Stimulated activated CD4-positive, alpha-beta T cell treated with anti-CD3 and anti-CD28 coated beads, Interleukin-4, amount 100 ng/mL, for 4 hours (primary cell): ENCODE measurements at regions not wholly inside any gene's neighbourhood (a gene's known extent, or its start where the extent isn't known, plus 50 kb on each side); places are given as distances from the start of the nearest gene placed in this dataset.

Experiments used
- DNase-seq, 2 experiments: peaks; one replicate each; pipeline ENCODE4 v3.0.0-alpha.2; 2020

- no peak for DNase-seq
Observed at GRCh38 chr7:23981314-23981713, 271.3 kb downstream of the STK31 start.

GRCh38 chr7:23981758-23982157 lies 271.7 kb downstream of the STK31 start:
- no peak for DNase-seq

- no peak for DNase-seq
Observed at GRCh38 chr7:24005517-24005916, 278.5 kb upstream of the NPY start.

DNA sequence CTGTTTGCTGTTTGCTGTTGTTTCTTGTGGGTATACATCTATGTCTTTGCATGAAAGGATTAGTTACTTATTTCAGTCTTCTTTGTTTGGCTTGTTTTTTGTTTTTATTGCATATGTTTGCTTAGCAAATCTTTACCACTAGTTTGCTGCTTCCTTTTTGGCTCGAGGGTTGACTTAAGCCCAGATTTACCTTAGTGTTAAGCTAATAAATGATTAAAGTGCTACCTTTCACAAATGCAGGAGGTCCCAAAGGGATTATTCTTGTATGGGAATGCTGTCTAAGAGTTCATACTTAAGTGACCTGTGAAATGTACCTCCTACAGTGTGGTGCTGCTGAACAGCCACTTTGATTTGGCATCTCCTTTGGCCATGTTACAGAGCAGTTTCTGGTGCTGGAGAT lies 273.5 kb upstream of the NPY start:
- DNase-seq = no peak

DNA sequence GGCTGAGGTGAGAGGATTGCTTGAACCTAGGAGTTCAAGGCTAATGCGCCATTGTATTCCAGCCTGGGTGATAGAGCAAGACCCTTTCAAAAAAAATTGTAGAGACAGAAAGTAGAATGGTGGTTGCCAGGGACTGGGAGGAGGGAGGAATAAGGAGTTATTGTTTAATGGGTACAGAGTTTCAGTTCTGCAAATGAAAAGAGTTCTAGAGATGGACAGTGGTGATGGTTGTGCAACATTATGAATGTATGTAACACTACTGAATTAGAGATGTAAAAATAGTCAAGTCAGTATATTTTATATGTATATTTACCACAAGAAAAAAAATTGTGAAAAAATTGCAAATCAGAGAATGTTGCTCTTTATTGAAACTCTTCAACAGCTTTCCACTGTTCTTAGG lies 266.5 kb upstream of the NPY start:
- DNase-seq = no peak

DNA sequence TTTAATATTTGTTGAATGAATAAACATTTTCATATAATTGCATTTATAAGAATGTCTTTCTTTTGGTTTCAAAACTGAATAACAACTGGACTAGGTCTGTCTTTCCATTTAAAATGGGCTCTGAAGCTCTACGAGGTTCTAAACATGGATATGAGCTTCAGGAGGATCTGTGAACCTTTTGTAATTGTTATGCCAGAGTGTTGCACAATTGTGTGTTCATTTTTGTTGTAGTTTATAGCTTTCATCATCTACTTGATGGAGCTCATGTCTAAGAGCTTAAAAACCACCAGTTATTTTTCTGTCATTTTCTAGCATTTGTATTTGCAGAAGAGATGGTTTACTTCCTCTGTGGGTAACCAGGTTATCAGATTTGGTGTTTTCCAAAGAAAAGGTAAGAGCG lies 265.7 kb upstream of the NPY start:
- DNase-seq = no peak

DNA sequence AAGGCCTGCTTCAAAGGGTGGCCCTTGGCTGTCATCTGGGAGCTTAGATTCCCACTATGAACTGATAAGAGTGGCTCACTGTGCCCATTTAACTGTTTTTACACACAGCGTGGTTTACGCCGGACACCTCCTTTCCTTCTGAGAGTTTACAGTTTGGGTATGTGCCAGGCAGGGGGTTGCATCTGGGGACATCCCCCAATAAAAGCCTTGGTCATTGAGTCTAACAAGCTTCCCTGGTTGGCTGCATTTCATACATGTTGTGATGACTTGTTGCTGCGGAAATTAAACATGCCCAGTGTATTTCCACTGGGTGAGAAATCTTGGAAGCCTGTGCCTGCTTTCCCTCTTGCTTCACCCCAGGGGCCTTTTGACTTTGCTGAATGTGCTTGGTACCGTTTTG lies 264.1 kb upstream of the NPY start:
- DNase-seq = no peak

DNA sequence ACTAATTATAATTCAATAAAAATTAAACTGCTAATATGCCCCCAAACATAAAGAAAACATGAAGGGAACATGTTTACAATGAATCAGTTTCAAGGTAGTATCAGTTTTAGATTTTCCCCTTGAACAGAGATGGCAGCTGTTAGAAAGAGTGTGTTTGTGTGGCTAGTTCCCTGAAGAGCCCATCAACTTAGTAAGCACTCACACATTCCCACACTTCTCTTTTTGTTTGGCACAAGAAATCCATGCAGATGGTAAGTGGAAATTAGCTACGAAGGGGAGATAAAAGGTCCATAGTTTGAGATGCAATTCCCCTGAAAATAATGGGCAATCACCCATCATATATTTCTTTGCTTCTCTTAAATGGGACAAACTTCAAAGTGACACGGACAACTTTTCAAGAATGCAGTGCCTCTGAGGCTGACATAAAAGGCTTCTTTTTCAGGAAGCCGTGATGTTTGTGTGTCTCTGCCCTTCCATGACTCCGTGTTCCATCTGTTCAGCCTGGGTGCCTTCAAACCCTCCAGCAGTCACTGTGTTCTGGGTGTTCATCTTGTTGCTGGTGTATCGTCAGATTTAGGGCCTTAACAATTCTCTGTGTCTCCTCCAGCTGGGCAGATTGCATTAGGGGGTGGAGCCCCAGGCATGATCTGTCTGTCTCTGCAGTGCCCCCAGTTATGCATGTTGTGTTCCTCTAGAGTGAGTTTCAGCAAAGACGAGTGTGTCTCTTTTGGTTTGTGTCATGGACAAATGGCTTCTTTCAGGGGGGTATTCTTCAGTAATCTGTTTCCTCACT lies 259.5 kb upstream of the NPY start:
- no peak for DNase-seq

DNA sequence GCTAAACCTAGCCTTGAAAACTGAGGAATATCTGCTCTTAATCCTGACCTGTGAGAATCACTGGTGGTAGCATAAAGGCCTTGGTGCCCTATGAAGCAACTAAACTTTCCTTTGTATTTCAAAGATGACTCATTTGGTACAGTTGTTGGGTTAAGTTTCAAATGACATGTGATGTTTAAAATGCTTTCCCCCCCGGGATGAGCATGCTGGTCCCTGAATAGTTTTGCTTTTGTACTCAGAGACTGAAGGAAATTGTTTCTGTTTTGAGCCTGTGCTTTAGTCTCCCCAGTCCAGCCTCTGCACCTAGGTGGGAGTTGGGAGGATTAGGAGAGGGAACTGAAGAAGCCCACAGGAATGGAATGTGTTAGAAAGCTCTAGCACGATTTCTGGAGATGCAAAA lies 258.9 kb upstream of the NPY start:
- no peak for DNase-seq

DNA sequence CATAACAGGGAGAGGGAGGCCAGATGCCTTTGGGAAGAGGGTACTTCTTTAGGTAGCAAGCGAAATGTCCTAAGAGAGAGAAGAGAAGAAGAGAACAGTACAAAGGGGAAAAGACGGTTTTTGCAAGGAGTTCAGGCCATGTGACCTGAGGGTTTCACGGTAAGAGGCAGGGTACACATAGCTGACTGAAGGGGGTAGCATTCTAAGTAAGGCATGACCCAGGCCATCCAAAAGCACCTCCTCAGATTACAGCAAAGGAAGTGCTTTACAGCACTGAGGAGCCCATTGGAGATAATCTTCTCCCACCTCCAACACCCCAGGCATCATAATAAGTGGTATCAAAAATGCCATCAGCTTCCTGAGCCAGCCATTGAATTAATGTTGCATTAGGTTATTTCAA lies 258.2 kb upstream of the NPY start:
- no peak for DNase-seq

DNA sequence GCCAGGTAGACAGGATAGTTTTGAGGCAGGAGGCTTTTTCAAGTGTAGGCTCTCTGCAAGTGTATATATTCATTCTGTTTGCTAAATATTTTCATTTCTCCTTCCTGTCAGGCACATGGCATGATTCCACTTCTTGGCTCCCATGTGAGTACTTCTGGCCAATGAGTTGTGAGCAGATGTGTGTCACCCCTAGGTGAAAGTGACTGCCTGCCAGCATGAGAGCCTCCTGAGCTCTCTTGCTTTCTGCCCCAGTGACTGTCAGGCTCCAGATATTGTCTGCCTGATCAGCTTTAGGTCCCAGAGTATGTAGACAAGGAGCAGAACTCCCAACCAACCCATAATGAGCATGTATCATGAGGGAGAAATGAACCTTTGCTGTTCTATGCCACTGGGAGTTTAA lies 257.6 kb upstream of the NPY start:
- DNase-seq = no peak

DNA sequence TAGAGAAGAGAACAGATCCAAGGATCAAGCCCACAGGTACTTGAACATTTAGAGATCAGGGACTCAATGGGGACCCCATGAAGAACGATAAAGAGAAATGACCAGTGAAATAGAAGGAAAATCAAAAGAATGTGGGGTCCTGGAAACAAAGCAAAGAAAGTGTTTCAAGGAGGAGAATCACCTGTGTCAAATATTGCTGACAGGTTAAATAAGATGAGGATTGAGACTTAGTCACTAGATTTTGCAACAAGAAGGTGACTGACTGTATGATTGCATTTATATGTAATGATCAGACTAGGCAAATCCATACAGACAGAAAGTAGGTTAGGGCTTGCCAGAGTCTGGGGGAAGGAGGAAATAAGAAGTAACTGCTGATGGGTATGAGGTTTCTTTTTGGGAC lies 254.9 kb upstream of the NPY start:
- no peak for DNase-seq

DNA sequence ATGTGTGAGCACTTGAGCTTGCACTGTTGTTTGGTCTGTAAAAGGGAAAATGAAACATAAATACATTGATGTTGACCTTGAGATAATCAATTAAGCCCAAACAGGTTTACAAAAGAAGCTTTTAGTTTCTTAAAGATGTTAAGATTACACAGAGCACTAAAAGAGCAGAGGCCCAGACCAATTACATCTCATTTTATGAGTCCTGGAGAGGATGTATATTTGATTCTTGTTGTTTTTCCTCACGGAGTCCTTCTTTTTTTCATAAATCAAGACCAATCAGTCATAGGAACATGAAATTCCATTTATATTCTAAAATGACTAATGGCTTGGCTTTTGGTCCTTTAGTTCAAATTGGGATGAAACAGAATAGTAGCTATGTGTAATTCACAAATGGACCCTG lies 249.7 kb upstream of the NPY start:
- no peak for DNase-seq

DNA sequence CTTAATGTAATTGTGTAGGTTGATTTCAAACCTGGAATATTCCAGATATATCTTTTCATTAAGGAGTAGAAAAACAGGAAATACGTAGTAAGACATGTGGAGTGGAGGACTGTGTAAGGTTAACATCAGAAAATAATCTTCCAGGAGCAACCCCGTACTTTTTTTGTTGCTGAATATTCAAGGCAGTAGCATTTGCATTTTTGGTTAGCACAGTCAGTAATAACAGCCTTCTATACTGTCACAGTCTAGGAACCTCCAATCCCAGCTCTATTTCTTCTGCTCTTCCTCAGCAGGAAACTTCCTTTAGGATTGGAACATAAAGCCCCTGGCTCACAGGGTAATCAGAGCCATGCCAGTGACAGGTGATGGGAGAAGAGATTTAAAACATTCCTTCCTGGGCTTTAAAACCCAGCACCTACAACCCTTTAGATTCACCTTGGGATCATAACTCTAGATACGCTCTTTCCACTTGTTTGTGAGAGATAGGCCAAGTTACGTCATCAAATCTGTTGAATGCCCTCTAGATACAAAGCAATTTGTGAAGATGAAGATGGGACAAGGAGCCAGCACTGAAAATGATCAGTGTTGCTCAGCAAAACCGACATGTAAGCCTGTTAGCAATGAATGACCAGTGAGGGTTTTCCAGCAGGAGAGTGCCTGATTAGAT lies 248.5 kb upstream of the NPY start:
- no peak for DNase-seq

- no peak for DNase-seq
Observed at GRCh38 chr7:24036033-24036412, 248.0 kb upstream of the NPY start.

DNA sequence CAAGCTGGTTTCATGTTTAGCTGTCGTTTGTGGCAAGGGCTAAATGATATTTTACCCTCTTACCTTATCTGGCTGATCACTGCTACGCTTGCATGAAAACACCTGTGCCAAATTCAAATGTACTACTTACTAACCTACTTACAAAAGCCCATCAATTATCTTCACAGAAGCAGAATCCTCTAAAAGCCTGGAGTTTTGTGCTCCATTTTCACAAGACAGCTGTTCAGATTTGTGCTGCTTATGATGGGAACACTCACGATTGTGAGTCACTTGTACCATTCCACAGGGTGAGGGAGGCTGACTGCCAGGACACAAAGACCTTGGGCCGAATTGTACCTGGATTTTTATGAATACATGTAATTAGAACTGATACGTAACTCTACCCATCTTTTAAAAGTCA lies 245.0 kb upstream of the NPY start:
- DNase-seq = no peak

- no peak for DNase-seq
Observed at GRCh38 chr7:24039991-24040624, 243.9 kb upstream of the NPY start.

DNA sequence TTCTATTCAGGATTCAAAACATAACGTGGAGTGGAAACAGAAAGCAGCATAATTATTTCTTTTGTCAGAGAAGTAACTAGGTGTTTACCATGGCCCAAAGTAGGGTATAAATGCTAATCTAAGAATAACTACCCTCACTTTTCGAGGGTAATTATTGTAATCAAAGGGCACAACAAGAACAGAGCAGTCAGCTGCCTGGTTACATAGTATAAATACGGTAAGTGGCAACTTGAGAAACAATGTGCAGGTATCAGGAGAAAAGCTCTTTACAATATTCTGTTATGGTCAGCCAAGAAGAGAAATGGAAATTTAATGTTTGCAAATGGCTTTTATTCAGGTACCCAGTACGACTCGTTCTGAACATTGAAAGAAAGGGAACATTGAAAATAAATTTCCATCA lies 242.0 kb upstream of the NPY start:
- DNase-seq = no peak

GRCh38 chr7:24049296-24049695 lies 234.7 kb upstream of the NPY start:
- no peak for DNase-seq

DNA sequence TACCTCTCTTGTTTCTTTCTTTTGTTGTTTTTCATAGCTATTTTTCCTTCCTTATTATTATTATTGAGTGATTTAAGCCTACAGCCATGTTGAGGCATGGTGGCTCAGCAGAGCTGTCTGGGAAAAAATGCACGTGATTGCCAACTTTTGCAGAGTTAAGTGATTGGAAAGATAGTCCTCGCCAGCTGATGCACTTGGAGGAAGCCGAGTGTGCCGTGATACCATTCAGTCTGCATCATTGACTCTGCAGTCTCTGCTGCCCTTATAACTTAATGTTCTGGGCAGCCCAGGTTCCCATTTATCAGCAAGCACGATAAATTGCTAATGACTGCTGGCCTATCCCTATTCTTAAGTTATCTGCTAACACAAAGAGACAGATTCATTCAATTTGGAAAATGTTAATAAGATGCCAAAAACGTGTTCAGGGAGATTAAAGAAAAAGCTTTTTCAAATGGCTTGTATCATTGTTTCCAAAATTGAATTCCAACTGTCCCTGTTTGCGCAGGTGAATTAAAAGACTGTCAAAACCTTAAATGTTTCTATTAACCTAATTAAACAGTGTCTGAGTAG lies 232.9 kb upstream of the NPY start:
- no peak for DNase-seq

DNA sequence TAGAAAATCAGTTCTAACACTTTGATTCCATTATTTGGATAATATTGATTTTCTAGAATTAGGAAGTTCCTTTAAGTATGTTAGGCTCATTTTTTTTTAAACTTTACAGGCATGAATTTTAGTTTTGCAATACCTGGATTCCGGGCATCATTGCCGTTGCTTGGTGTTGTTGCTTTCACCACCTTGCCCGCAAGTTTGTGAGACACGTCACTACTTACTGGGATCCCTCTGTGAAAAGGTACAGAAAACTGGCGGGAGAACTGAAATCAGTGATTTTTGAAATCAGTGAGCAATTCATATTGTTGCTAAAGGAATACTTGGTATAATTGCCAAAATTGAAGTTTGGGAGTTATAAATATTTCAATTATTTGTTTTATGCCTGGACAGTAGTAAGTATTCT lies 232.3 kb upstream of the NPY start:
- DNase-seq = no peak

DNA sequence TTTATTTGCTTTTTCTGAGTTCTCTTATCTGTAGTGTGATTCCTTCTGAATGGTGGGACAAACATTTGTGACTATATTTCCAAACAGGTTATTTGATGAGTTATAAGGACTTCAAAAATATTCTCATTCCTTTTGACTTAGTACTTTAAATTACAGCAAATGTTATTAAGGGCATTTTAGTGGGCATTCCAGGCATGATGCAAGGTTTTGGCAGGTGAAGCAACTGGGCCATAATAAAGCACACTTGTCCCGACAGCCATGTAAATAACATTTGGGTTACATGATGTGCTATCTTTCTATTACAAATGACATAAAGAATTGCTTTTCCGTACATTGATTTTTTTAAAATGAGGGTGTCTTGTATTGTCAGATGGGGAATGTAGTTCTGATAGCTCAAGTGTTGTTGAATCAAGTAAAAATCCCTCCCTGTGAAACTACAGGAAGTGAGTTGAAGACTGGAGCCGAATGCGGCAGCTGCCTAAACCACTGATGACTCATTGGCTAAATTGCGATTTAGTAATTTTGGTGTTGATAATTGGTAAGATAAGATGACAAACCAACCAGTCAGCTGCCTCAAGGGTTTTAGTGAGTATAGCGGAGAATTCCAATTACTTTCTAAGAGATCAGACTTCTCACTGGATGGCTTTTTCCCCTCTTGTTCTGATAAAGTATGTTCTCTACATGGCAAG lies 231.3 kb upstream of the NPY start:
- no peak for DNase-seq

GRCh38 chr7:24054236-24054635 lies 229.8 kb upstream of the NPY start:
- DNase-seq = no peak

GRCh38 chr7:24057243-24057642 lies 226.7 kb upstream of the NPY start:
- DNase-seq = no peak
